GM04504 (cell line): ENCODE measurements at regions not wholly inside any gene's neighbourhood (a gene's known extent, or its start where the extent isn't known, plus 50 kb on each side); places are given as distances from the start of the nearest gene placed in this dataset.

Source experiments
- DNase-seq: peaks from one replicate; pipeline ENCODE4 v3.0.0-alpha.2; 2012; ENCODE audit warnings: low read depth

- no peak for DNase-seq
Measured at GRCh38 chr13:89733829-89734228, 1613.7 kb upstream of the MIR17HG start.

GRCh38 chr13:89737051-89737450 lies 1610.4 kb upstream of the MIR17HG start:
- no peak for DNase-seq

- no peak for DNase-seq
Measured at GRCh38 chr13:89738072-89738471, 1609.4 kb upstream of the MIR17HG start.

- no peak for DNase-seq
Measured at GRCh38 chr13:89740994-89741685, 1606.3 kb upstream of the MIR17HG start.

GRCh38 chr13:89746554-89746953 lies 1600.9 kb upstream of the MIR17HG start:
- DNase-seq: no peak

- no peak for DNase-seq
Measured at GRCh38 chr13:89748716-89749115, 1598.8 kb upstream of the MIR17HG start.

GRCh38 chr13:89749888-89750287 lies 1597.6 kb upstream of the MIR17HG start:
- DNase-seq: no peak

GRCh38 chr13:89750371-89750770 lies 1597.1 kb upstream of the MIR17HG start:
- no peak for DNase-seq

GRCh38 chr13:89751432-89751930 lies 1596.0 kb upstream of the MIR17HG start:
- no peak for DNase-seq

- no peak for DNase-seq
Measured at GRCh38 chr13:89752394-89752793, 1595.1 kb upstream of the MIR17HG start.

GRCh38 chr13:89755729-89756492 lies 1591.6 kb upstream of the MIR17HG start:
- no peak for DNase-seq

GRCh38 chr13:89763005-89763404 lies 1584.5 kb upstream of the MIR17HG start:
- DNase-seq: no peak

- DNase-seq: no peak
Measured at GRCh38 chr13:89783221-89783755, 1564.2 kb upstream of the MIR17HG start.

GRCh38 chr13:89784161-89784809 lies 1563.2 kb upstream of the MIR17HG start:
- no peak for DNase-seq

GRCh38 chr13:89786531-89786930 lies 1561.0 kb upstream of the MIR17HG start:
- no peak for DNase-seq

- DNase-seq: no peak
Measured at GRCh38 chr13:89790696-89791095, 1556.8 kb upstream of the MIR17HG start.

GRCh38 chr13:89791971-89792630 lies 1555.4 kb upstream of the MIR17HG start:
- no peak for DNase-seq

- no peak for DNase-seq
Measured at GRCh38 chr13:89796196-89796595, 1551.3 kb upstream of the MIR17HG start.

- no peak for DNase-seq
Measured at GRCh38 chr13:89803839-89804238, 1543.6 kb upstream of the MIR17HG start.

GRCh38 chr13:89806594-89806993 lies 1540.9 kb upstream of the MIR17HG start:
- DNase-seq: no peak

GRCh38 chr13:89812856-89813255 lies 1534.6 kb upstream of the MIR17HG start:
- no peak for DNase-seq

GRCh38 chr13:89816404-89816803 lies 1531.1 kb upstream of the MIR17HG start:
- no peak for DNase-seq
